ENCODE measurements at regions not wholly inside any gene's neighbourhood (a gene's known extent, or its start where the extent isn't known, plus 50 kb on each side); places are given as distances from the start of the nearest gene placed in this dataset.
"Not testable (repeated sequence)": the region's sequence is repeated elsewhere in the genome, so short reads cannot be mapped to it uniquely, and the experiment has no call there.

DNA sequence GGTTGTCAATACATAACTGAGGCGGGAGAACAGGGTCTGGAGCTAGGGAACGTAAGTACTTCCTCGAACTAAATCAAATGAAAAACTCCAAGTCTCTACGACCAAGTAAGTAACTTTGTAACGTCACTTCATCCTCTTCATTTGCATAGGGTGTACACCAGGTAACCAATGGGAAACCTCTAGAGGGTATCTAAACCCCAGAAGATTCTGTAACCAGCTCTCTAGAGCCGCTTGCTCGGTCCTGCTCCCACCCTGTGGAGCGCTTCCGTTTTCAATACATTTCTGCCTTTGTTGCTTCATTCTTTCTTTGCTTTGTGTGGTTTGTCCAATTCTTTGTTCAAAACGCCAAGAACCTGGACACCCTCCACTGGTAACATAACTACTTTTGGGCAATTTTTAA lies 133.5 kb upstream of the TMEM170B start:
- H3K27ac ChIP-seq (ENCODE audit: low read depth in 2 of 2, low read length in 1 of 2), result no peak overlapping the region
- H3K4me2 ChIP-seq, result no peak overlapping the region
- DNase-seq, result no peak
- H3K9me3 ChIP-seq, result no peaks in the 10 kb centered on the region
- no peaks in the 10 kb centered on the region for H3K79me2 ChIP-seq (ENCODE audit: insufficient read depth)
- 91% methylated on average over 10 of the region's 10 CpGs for WGBS (ENCODE audit: low lambda C conversion rate)
- H3K36me3 ChIP-seq (replicated peaks in 1 of 2; ENCODE audit: control insufficient read depth in 1 of 2, insufficient read depth in 2 of 2, low read length in 1 of 2), result no peaks in the 10 kb centered on the region
- H3K9me2 ChIP-seq, result no peaks in the 10 kb centered on the region
- POLR2A ChIA-PET, result no interaction called here
- H3K9ac ChIP-seq, result no peak overlapping the region
- no peaks in the 10 kb centered on the region for H4K20me1 ChIP-seq (ENCODE audit: insufficient read depth)
- no peaks in the 10 kb centered on the region for H3F3A ChIP-seq (replicated peaks; ENCODE audit: insufficient read depth)
- H3K4me1 ChIP-seq (ENCODE audit: control insufficient read depth in 1 of 2, insufficient read depth in 2 of 2, low read depth in 1 of 2, low read length in 1 of 2), result no peaks in the 10 kb centered on the region; a peak in 1 of 4 replicates
- H3K4me3 ChIP-seq (ENCODE audit: low read depth in 2 of 2, low read length in 1 of 2), result no peak overlapping the region
- no peak for TF ChIP-seq FOXM1 (IDR thresholded peaks at IDR 0.05; ENCODE audit: low read depth)
- no peak for TF ChIP-seq POLR2AphosphoS5 (IDR thresholded peaks at IDR 0.05; ENCODE audit: low read depth, low read length)
- TF ChIP-seq RAD21 (IDR thresholded peaks at IDR 0.05; ENCODE audit: low read length), result no peak
- TF ChIP-seq, protein P1, sequence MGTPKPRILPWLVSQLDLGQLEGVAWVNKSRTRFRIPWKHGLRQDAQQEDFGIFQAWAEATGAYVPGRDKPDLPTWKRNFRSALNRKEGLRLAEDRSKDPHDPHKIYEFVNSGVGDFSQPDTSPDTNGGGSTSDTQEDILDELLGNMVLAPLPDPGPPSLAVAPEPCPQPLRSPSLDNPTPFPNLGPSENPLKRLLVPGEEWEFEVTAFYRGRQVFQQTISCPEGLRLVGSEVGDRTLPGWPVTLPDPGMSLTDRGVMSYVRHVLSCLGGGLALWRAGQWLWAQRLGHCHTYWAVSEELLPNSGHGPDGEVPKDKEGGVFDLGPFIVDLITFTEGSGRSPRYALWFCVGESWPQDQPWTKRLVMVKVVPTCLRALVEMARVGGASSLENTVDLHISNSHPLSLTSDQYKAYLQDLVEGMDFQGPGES (IDR thresholded peaks at IDR 0.05; ENCODE audit: low read depth, low read length), result no peak
- no peak for TF ChIP-seq MEF2A (IDR thresholded peaks at IDR 0.05; ENCODE audit: borderline replicate concordance, low read depth)
- TF ChIP-seq SIN3A (IDR thresholded peaks at IDR 0.05; ENCODE audit: borderline replicate concordance, low read depth, low read length), result no peak
- no peak for TF ChIP-seq TEAD4 (IDR thresholded peaks at IDR 0.05; ENCODE audit: borderline replicate concordance, insufficient read depth)
- CTCF ChIA-PET, result interaction anchor here (1.4 kb wide), 1 partner anchor 92 kb away, joined by 3 read pairs; no protein-coding TSS in a partner anchor
- H3K27me3 ChIP-seq (ENCODE audit: insufficient read depth), result no peaks in the 10 kb centered on the region
- no peak overlapping the region for H2AFZ ChIP-seq (ENCODE audit: low read depth)

DNA sequence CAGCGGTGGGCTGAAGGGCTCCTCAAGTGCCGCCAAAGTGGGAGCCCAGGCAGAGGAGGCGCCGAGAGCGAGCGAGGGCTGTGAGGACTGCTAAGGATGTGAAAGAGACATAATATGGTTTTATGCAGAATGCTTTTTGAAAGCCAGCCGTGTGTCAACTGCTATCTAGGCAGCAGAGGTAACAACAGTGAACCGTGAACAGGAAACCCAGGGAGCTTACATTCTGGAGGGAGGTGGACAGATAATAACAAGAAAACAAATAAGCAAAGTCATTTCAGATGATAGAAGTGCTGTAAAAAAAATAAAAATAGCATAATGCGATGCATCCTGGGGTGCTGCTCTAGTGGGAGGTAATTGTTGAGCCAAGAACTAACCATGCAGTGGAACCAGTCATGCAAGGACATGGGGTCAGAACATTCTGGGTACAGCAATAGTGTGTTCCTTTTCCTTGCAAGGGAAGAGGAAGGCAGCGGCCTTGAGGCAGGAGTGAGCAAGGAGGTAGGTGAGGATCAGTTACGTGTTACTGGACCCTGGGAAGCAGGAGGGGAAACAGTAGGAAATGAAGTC lies 134.4 kb upstream of the TMEM170B start:
- Histone ChIP-seq H3K9me2 (no peaks in the 10 kb centered on the region), H3K27ac (ENCODE audit: low read depth in 2 of 2, low read length in 1 of 2) (no peak overlapping the region), H3K9ac (no peak overlapping the region), H3K4me2 (no peak overlapping the region), H3K9me3 (no peaks in the 10 kb centered on the region), H3F3A (replicated peaks; ENCODE audit: insufficient read depth) (no peaks in the 10 kb centered on the region), H3K4me1 (ENCODE audit: control insufficient read depth in 1 of 2, insufficient read depth in 2 of 2, low read depth in 1 of 2, low read length in 1 of 2) (no peaks in the 10 kb centered on the region; a peak in 1 of 4 replicates), H4K20me1 (ENCODE audit: insufficient read depth) (no peaks in the 10 kb centered on the region), H3K36me3 (replicated peaks in 1 of 2; ENCODE audit: control insufficient read depth in 1 of 2, insufficient read depth in 2 of 2, low read length in 1 of 2) (no peaks in the 10 kb centered on the region), H3K27me3 (ENCODE audit: insufficient read depth) (no peaks in the 10 kb centered on the region), H3K79me2 (ENCODE audit: insufficient read depth) (no peaks in the 10 kb centered on the region), H2AFZ (ENCODE audit: low read depth) (no peak overlapping the region), H3K4me3 (ENCODE audit: low read depth in 2 of 2, low read length in 1 of 2) (no peak overlapping the region)
- TF ChIP-seq, protein P2, sequence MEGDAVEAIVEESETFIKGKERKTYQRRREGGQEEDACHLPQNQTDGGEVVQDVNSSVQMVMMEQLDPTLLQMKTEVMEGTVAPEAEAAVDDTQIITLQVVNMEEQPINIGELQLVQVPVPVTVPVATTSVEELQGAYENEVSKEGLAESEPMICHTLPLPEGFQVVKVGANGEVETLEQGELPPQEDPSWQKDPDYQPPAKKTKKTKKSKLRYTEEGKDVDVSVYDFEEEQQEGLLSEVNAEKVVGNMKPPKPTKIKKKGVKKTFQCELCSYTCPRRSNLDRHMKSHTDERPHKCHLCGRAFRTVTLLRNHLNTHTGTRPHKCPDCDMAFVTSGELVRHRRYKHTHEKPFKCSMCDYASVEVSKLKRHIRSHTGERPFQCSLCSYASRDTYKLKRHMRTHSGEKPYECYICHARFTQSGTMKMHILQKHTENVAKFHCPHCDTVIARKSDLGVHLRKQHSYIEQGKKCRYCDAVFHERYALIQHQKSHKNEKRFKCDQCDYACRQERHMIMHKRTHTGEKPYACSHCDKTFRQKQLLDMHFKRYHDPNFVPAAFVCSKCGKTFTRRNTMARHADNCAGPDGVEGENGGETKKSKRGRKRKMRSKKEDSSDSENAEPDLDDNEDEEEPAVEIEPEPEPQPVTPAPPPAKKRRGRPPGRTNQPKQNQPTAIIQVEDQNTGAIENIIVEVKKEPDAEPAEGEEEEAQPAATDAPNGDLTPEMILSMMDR (IDR thresholded peaks at IDR 0.05), result no peak
- TF ChIP-seq CHD2 (IDR thresholded peaks at IDR 0.05; ENCODE audit: low read length, partially characterized antibody), result no peak
- no peak for TF ChIP-seq RAD21 (IDR thresholded peaks at IDR 0.05; ENCODE audit: low read length)
- TF ChIP-seq MEF2A (IDR thresholded peaks at IDR 0.05; ENCODE audit: borderline replicate concordance, low read depth), result no peak
- TF ChIP-seq TAF1 (IDR thresholded peaks at IDR 0.05; ENCODE audit: borderline replicate concordance, low read depth, low read length), result no peak
- TF ChIP-seq, protein P3, sequence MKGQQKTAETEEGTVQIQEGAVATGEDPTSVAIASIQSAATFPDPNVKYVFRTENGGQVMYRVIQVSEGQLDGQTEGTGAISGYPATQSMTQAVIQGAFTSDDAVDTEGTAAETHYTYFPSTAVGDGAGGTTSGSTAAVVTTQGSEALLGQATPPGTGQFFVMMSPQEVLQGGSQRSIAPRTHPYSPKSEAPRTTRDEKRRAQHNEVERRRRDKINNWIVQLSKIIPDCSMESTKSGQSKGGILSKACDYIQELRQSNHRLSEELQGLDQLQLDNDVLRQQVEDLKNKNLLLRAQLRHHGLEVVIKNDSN (IDR thresholded peaks at IDR 0.05; ENCODE audit: borderline replicate concordance, low read depth), result no peak
- no peak for TF ChIP-seq GATA2 (CRISPR knock-in tag; IDR thresholded peaks at IDR 0.05)
- DNase-seq, result no peak
- ChIA-PET CTCF (no interaction called here), POLR2A (no interaction called here)
- WGBS (ENCODE audit: low lambda C conversion rate), result 95% methylated on average over 11 of the region's 11 CpGs

DNA sequence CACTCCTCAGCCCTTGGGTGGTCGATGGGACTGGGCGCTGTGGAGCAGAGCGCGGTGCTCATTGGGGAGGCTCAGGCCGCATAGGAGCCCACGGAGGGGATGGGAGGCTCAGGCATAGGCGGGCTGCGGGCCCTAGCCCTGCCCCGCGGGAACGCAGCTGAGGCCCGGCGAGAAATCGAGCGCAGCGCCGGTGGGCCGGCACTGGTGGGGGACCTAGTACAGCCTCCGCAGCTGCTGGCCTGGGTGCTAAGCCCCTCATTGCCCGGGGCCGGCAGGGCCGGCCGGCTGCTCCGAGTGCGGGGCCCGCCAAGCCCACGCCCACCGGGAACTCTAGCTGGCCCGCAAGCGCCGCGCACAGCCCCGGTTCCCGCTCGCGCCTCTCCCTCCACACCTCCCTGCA lies 135.0 kb upstream of the TMEM170B start:
- H3K79me2 ChIP-seq (ENCODE audit: insufficient read depth); H3K36me3 ChIP-seq (replicated peaks in 1 of 2; ENCODE audit: control insufficient read depth in 1 of 2, insufficient read depth in 2 of 2, low read length in 1 of 2); H3K27ac ChIP-seq (ENCODE audit: low read depth in 2 of 2, low read length in 1 of 2); H3K4me3 ChIP-seq (ENCODE audit: low read depth in 2 of 2, low read length in 1 of 2); POLR2A ChIA-PET; H2AFZ ChIP-seq (ENCODE audit: low read depth); H4K20me1 ChIP-seq (ENCODE audit: insufficient read depth); H3K9ac ChIP-seq; H3K9me2 ChIP-seq; H3K9me3 ChIP-seq; DNase-seq; H3K27me3 ChIP-seq (ENCODE audit: insufficient read depth); H3K4me1 ChIP-seq (ENCODE audit: control insufficient read depth in 1 of 2, insufficient read depth in 2 of 2, low read depth in 1 of 2, low read length in 1 of 2); H3F3A ChIP-seq (replicated peaks; ENCODE audit: insufficient read depth); H3K4me2 ChIP-seq: not testable (repeated sequence)
- whole genome bisulfite sequencing (ENCODE audit: low lambda C conversion rate), result 90% methylated on average over 4 of the region's 36 CpGs
- CTCF ChIA-PET, result interaction anchor here (1.2 kb wide), 1 partner anchor 22 kb away, joined by 3 read pairs; no protein-coding TSS in a partner anchor

DNA sequence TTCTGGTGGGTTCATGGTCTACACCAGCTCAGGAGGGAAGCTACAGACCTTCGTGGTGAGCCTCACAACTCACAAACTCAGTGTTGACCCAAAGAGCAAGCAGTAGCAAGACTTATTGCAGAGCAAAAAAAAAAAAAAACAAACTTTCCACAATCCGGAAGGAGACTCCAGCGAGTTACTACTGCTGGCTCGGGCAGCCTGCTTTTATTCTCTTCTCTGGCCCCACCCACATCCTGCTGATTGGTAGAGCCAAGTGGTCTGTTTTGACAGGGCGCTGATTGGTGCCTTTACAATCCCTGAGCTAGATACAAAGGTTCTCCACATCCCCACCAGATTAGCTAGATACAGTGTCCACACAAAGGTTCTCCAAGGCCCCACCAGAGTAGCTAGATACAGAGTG lies 135.6 kb upstream of the TMEM170B start:
- H3K9me2 ChIP-seq; POLR2A ChIA-PET; H4K20me1 ChIP-seq (ENCODE audit: insufficient read depth); H3K9ac ChIP-seq; H3K9me3 ChIP-seq; H3K79me2 ChIP-seq (ENCODE audit: insufficient read depth); H3K4me1 ChIP-seq (ENCODE audit: control insufficient read depth in 1 of 2, insufficient read depth in 2 of 2, low read depth in 1 of 2, low read length in 1 of 2); H3K36me3 ChIP-seq (replicated peaks in 1 of 2; ENCODE audit: control insufficient read depth in 1 of 2, insufficient read depth in 2 of 2, low read length in 1 of 2); H3K4me3 ChIP-seq (ENCODE audit: low read depth in 2 of 2, low read length in 1 of 2); DNase-seq; H3K27ac ChIP-seq (ENCODE audit: low read depth in 2 of 2, low read length in 1 of 2); H2AFZ ChIP-seq (ENCODE audit: low read depth); H3F3A ChIP-seq (replicated peaks; ENCODE audit: insufficient read depth); H3K4me2 ChIP-seq; H3K27me3 ChIP-seq (ENCODE audit: insufficient read depth): not testable (repeated sequence)
- 85% methylated on average over 4 of the region's 5 CpGs for WGBS (ENCODE audit: low lambda C conversion rate)
- CTCF ChIA-PET, result interaction anchor here (1.2 to 2.3 kb wide), 2 partner anchors 22 to 94 kb away, joined by 3 to 10 read pairs; no protein-coding TSS in a partner anchor
